Right renal cortex interstitium (tissue), 3 donors: ENCODE measurements at regions not wholly inside any gene's neighbourhood (a gene's known extent, or its start where the extent isn't known, plus 50 kb on each side); places are given as distances from the start of the nearest gene placed in this dataset.
A peak's percentile ranks its signal among the peaks of the same experiment; 100 is the strongest.
"Not testable (repeated sequence)": the region's sequence is repeated elsewhere in the genome, so short reads cannot be mapped to it uniquely, and the experiment has no call there.

Experiments
- DNase-seq, 3 donors: peaks; one replicate each; pipeline ENCODE4 v3.0.0-alpha.2; 2013; ENCODE audit warnings: low read depth in 3 of 3, low spot score in 2 of 3

DNA sequence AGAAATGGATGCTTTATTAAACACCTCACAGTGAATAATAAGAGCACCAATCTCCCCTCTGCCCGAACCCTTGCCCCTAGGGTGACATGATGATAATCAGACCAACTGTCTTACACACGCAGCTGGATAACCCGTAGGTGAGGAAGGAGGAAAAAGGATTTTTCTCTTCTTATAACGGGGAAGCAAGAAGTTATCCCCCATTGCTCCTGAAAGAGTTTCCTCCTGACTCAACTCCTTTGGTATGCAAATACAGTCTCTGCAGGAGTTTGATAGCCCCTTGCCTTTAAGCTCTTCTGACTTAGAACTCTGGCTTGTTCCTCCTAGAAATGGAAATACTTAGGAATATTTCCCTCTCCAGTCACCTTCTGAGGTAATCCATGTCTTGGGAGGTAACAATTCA, 455.8 kb downstream of the TMEM135 start:
- DNase-seq = no peak

DNA sequence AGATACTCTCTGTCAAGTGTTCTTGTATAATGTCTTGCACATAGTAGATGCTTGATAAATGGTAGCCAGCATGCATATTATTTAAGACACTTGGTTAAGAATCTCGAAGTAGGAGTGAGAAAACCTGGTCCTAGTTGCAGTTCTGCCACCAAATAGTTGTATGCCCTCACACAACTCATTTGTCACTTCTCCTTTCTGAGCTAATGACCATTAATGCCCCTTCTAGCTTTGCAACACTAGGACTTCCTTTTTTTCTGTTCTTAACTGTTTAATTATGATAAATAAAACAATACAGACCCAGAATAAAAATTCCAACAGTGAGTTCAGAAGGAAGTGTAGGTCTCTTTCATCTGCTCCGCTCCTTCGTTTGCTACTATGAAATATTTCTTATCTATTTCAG, 453.6 kb downstream of the TMEM135 start:
- no peak for DNase-seq

DNA sequence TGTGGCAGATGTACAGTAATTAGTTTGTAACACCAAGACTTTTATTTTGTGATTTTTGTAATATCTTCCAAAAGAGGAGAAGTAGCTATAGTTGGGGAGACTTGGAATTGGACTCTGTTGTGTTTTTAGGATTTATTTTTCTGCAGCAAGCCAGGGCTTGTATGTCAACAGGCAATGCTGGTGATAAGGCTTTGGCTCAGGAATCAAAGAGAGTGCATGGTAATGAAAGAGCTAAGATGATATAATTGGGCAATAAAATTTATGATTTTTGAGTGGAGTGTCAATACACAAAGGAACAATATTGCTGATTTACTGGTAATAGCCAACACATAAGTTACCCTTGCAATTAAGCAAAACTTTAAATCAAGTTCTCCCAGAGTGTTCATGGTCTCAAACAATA, 452.9 kb downstream of the TMEM135 start:
- no peak for DNase-seq

DNA sequence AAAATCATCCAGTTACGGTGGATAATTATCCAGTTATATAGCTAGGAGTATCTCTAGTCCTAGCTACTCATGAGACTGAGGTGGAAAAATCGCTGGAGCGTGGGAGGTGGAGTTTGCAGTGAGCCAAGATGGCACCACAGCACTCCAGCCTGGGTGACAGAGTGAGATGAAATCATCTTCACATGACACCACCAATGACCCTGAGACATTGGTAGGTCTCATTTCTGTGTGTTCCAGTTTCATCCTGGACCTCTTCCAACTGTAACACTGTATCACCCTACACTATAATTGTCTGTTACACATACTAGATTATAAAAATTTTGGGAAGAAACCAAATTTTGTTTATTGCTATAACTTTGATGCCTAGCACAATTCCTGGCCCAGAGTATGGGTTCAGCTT, 446.8 kb downstream of the TMEM135 start:
- DNase-seq = no peak

DNA sequence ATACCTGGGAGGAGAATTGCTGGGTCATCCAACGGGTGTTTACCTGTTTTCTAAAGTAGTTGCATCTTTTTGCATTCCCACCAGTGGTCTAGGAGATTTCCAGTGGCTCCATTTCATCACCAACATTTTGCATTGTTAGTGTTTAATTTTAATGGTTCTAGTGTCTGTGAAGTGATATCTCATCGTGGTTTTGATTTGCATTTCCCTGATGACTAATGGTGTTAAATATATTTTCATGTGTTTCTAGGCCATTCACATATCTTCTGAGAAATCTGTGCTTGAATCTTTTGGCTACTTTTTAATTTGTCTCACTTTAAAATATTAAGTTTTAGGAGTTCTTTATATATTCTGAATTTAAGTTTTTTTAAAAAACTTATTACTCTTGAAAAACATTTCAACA, 439.6 kb downstream of the TMEM135 start:
- no peak for DNase-seq

DNA sequence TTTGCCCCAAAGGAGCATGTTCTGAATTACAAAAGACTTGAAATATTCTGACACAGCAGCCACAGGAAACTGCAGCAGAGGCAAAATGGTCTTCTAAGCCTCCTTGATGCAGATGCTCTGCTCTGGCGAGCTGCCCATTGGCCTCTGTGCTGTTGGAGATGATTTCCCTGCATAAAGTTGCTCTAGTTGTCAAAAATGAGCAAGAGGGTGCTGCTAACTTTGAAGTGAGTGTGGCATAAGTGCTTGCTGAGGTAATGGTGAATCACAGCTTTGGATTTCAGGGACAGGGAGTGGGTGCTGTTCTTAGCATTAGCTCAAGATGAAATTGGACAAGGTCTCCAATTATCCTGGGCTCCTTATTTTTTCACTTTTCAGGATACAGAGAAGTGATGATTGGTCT, 435.4 kb downstream of the TMEM135 start:
- no peak for DNase-seq

DNA sequence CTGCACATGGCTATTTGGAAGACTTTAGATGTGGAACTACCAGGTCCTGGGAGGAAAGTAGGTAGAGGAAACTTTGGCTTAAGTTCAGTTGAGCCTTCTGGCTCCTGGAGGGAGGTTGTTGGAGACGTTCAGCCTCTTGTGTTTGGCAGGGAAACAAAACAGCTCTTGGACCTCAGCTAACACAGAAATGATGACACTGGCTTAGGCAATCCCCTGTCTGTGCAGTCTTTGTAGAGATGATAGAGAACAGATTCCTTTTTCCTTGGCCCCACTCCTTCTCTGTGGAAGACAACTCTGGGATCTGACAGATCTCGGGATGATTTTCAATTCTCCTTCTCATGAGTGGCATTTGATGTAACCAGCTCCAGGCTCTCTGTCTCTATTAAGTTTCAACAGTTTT, 428.5 kb downstream of the TMEM135 start:
- DNase-seq = no peak

DNA sequence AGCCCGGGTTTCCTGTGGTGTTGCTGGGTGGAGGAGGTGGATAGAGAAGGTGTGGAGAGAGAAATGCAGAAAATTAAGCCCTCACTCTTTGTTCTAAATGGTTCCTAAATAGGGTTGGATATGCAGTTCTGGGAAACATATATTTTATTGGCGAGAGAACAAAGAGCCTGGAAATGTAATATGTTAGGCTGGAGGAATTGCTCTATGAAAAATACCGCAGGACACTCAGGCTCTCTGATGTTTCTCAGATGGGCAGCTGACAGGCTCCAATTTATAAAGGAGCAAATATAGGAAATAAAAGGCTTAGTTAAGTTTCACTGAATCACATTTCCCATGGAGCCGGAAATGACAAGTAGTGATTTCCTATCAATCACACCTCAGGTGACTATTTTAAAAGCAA, 428.0 kb downstream of the TMEM135 start:
- DNase-seq = no peak

DNA sequence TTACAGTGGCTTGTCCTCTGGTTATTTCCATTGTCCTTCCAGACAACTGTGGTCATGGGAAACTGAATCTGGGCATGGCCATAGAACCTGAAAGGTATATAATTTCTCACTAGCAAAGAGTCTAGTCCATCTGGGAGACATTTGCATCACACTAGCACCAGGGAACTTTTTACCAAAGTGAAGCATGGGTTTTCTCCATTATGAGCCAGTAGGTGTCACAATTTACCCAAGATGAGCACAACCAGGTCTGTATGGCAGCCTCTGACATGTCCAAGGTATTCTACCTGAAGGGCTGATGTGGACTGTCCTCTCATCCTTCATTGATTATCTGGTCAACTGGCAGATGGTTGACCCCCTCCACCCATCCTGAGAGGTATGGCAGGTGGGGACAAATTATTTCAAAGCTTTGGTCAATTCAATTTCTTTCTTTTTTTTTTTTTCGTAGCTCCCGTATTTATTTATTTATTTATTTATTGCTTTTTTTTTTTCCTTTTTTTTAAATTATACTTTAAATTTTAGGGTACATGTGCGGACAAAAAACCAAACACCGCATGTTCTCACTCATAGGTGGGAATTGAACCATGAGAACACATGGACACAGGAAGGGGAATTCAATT, 425.9 kb downstream of the TMEM135 start:
- no peak for DNase-seq

DNA sequence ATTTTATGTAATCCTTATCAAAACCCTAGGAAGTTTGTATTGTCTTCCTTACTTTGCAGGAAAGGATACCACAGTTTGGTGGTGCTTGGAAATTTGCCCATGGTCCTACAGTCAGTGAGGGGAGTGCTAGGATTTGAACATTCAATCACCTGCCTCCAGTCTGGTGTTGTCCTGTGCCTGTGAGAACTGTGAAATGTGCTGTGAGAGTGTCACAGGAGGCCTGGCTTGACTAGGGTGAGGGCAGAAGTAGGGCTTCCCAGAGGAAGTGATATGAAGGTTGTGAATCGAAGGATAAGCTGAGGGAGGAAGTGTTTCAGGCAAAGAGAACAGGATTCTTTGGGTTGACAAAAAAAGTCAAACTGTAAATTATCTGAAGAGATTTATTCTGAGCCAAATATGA, 424.4 kb downstream of the TMEM135 start:
- no peak for DNase-seq

DNA sequence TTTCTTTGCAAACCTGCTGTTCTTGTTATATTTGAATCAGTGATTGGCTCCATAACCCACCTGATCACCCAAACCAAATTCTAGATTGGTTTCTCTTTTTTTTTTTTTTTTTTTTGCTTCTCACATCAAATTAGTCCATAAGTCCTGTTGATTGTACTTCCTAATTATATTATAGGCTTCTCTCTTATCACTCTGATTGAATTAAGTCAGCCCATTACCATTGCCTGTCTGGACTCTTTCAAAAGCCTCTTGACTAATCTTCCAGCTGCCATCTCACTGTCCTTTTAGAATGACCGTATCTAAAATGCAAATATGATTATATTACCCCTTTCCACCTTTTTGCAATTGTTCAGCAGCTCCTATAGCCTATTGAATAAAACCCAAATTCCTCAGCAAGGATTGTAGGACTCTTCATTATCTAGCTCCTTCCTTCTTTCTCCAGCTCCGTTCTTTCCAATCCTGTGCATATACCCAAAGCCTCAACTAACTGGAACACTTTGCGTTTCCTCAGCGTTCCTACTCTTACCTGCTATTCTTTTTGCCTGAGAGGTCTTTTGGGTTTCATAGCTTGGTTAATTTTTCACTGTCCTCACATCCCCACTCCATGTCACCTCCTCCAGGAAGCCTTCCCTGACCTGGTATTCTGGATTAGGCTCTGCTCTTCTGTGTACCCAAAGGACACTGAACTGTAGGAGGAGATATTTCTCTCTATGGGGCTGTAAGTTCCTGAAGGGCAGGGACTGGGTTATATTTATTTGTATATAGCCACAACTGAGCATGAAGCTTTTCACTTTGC, 423.3 kb downstream of the TMEM135 start:
- no peak for DNase-seq

DNA sequence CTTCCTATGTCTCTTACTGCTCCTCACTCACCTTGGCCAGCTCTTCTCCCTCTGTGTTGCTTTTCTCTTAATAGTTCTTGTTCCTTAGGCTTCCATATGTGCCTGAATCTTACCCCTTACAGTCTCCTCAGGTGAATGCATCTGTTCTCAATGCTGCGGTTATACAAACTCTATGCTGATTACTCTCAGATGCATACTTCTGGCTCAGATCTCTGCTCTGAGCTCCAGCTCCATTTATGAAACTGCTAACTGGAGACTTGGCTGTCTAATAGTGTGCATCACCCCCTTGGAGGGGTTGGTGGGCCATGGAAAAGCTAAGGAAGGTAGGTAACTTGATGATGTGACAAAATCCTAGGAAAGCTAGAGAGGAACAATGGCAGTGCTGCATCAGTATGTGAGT, 422.5 kb downstream of the TMEM135 start:
- DNase-seq = no peak

DNA sequence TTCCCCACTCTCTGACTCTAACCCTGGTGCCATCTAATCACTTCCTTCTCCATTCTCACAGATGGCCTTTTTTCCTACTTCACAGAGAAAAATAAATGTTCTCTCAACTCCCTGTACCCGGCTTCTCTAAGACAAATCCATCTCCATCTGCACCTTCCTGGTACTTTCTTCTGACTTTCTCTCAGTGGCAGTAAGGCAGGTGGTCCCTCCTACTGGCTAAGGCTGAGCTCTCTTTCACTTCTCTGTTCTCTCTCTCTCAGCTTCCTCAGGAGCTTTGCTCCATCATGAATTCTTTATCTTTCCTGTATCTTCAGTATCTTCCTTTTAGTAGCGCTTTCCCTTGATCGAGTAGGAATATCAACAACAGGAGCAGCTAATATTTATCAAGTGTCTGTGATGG, 421.6 kb downstream of the TMEM135 start:
- DNase-seq = no peak

DNA sequence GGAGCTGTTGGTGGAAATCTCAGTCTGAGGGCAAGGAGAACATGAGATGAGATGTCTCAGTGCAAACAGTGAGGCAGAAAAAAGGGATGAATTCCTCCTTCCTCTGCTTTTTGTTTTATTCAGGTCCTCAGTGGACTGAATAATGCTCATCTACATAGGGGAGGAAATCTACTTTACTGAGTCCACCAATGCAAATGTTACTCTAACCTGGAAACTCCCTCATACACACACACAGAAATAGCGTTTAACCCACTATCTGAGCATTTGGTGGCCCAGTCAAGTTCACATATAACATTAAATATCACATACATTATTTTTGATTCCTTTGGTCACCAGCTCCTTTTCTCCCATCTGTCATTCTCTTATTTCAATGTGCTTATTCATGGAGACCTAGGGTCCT, 418.8 kb downstream of the TMEM135 start:
- DNase-seq = no peak

DNA sequence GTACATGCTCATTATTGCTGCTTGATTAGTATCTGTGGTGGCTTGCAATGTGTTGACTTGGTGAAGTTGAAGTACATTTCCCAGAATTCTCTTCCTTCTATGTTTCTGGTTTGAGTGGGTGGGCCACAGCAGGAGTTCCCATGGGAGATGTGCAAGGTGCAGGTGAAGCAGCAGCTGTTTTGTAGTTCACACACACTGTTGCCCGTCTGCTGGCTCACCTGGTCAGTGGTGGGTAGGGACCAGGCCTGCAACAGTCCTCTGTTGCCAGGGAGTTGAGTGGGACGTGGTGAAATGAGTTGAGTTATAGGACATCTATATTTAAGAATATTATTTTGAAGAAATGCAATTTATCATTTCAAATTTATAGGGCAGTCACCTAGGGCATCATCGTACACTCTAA, 417.4 kb downstream of the TMEM135 start:
- DNase-seq = no peak

DNA sequence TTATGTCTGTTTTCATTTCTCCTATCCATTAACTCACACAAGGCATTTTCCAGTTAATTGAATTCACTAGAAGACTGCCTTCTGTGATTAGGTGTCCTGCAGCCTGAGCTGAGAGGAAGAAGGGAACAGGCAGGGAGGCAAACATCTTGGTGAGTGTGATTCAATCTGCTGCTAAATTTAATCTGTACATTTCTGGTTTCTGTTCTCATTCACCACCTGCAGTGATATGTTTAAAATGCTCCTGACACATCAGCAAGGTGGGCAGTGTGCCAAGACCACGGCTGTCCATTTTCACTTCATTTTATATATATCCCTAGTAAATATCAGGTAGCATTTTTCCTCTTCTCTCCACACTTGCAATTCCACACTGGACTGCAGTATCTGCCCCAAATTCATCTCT, 416.5 kb downstream of the TMEM135 start:
- DNase-seq = no peak

DNA sequence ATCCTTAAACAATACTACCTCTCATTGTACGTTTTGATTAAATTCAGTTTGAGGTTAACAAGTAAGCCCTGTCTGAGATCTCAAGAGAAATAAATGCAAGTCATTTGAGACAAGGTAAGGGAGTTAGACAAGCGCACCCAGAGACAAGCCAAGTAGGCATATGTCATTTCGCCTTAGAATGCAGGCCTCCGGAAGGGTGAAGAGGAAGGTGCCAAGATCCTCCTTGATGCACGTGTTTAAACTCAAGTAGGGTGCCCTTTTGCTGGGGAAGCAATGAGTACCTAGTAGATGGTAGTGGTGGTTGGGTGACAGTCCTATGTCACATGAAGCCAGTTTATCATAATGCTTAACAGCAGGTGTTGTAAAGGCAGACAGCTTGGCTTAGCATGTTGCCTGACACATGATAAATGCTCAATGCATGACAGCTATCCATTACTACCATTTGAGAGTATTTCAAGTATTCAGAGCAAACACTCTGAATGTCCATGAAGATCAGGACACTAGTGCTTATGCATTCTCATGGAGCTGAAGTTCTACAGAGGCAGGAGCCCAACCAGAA, 415.9 kb downstream of the TMEM135 start:
- no peak for DNase-seq

DNA sequence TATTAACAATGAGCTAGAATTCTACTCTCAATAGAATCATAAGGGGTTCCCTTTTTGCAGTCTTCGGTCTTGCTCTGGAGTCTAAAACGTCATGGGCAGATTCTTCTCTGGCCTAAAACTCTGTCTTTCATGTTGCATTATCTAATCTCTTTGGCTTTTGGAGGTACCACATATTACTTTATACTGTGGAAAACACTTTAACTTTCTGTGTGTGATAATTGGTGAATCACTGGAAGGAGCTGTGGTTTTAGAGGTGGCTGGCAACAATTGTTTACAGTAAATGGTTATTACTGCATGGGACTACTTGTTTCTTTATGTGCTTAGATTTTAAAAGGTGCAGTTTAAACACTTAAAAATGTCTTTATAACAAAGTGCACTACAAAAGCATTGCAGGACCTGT, 414.3 kb downstream of the TMEM135 start:
- not testable (repeated sequence) for DNase-seq

DNA sequence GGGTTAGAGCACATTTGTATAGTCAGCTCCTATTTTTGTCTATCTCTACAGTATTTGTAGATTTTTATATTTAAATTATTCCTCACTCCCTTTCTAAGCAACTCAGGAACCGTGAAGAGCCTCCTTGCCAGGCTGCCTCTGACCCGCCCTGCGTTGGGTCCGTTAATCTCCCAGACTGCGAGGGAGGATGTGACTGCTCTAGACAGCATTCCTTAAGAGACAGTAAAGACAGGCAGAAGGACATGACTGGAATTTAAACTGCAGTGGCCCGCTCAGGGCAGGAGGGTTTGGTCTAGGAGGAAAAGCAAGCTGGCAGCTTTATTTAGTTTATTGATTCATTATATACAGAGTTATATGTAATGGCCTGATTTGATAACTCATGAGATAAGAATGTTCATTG, 413.7 kb downstream of the TMEM135 start:
- DNase-seq = peak; percentile 8 to 23 (median 21)

DNA sequence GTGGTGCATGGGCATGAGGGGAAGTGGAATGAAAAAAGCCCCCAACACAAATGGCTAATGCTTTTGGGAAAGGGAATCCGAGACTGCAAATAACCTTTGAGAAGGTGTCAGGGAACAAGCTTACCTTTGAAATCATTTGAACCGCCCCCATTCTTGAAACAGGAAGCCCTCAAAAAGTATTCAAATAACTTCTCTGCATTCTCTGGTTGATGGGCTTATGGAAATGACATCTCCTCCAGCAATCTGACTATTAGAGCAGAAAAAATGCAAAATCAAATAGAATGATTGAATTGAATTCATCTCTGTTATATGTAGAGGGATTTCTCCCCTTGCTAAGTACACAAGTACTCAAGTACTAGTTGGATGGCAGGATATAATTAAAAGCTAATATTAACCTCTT, 409.9 kb downstream of the TMEM135 start:
- no peak for DNase-seq

DNA sequence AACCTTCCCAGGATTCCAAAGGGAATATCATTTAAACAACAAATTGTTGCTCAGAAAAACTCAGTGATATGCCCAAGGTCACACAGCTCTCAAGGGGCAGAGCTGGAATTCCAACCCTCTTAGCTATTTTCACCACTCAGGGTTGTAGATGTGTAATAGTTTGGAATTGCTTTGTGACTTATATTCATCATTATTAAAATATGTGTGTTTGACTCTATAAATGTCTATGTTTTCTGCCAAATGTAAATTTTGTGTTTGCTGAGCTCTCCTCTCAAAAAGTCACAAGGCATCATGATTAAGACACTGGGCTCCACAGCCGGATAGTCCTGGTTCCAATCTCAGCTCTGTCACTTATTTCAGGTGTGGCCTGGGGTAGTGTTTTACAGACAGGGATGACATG, 407.3 kb downstream of the TMEM135 start:
- DNase-seq = no peak

DNA sequence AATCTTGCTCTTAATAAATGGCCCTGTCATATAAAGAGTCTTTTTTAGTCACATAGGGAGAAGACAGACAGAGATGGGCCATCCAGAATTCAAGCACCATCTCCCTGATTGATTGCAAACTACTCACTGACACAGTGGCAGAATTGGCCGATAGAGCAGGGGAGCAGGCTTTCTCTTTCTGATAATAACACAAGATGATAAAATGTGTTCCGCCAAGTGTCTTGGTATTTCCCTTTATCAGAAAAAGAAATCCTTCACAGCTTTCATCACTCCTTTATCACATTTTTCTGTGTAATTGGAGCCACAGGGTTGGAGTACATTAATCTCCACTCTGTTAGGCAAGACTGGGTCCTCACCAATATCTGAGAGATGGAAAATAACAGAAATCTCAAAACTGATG, 406.0 kb downstream of the TMEM135 start:
- DNase-seq = no peak
